GM19328 (cell line): ENCODE measurements at regions not wholly inside any gene's neighbourhood (a gene's known extent, or its start where the extent isn't known, plus 50 kb on each side); places are given as distances from the start of the nearest gene placed in this dataset.

Source experiments
- ATAC-seq: cut with Tn5 transposase; IDR thresholded peaks from one replicate; pipeline ENCODE4 v1.9.1; 2021; ENCODE audit warnings: mild to moderate bottlenecking, moderate library complexity; ENCODE audit not compliant: unreplicated experiment

DNA sequence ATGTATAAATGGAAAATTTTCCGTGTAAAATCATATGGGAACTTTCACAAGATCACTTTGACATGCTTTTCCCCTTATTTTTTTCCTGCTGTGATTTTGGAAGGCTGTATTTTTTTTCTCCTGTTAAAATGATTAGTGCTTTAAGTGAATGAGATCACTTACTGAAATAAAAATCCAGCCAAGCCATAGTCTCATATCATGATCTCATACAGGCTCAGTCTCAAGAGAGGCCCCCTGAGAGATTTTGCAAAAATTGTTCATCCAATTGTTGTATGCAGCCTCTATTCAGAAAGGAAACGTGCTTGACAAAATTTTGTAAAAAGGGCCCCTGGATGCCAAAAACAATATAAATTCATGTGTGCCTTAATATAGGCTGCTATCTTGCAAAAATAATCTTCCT, 528.2 kb downstream of the HDGFL1 start:
- ATAC-seq = no peak

DNA sequence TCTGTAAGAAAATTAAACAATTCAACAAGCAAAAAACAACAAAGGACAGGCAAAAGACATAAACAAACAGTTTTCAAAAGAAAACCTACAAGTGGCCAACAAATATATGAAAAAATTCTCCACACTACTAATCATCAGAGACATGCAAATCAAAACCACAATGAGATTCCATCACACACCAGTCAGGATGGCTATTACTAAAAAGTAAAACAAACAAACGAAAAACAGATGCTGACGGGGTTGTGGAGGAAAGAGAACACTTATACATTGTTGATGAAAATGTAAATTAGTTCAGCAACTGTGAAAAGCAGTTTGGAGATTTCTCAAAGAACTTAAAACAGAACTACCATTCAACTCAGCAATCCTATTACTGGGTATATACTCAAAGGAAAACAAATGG, 537.6 kb downstream of the HDGFL1 start:
- no peak for ATAC-seq

DNA sequence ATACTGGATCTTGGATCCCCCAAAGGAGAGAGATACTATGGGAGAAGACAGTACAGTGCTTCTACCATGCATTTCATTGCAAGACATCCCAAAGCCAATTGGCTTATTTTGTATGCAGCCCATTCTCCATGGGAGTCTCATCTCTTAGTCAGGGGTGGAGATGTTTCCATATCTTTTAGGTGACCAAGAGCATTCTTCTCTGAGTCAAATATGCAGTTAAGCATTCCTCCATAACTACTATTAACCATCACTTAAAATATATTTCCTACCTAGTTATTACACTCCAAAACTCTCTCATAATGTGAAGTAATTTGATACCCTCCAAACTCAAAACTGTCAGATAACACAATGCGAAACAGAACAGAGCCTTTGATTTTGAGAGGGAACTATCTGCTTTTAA, 542.6 kb downstream of the HDGFL1 start:
- no peak for ATAC-seq

DNA sequence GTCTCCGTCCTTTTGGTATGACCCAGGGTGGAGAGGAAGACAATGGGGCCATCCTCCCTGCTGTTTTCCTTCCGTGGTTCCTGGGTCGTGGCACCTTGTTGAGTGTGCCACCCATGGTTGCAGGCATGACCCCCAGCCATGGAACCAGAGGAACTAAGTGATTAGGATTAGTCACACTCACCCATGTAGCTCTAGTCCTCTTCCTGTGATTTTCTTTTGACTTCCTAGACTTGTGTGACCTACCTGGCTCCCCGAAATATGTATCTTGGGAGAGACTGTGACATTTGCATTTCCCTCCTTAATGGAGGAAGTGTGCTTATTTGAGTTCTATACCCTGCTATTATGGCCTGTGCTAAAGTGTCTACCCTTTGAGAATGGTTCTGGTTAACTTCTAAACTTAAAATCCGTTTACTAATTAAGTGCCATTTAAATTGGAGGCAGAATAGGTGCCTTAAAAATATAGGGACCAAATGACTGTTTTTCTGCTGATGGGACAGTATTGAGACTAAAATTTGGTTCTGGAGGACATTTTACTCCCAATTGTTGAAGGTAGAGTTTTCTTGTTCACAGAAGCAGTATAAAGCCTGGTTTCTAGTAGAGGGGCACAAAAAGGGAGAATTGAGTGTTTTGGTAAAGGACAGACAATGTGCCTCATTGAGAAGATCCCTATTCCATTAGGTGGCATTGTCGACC, 545.6 kb downstream of the HDGFL1 start:
- no peak for ATAC-seq

DNA sequence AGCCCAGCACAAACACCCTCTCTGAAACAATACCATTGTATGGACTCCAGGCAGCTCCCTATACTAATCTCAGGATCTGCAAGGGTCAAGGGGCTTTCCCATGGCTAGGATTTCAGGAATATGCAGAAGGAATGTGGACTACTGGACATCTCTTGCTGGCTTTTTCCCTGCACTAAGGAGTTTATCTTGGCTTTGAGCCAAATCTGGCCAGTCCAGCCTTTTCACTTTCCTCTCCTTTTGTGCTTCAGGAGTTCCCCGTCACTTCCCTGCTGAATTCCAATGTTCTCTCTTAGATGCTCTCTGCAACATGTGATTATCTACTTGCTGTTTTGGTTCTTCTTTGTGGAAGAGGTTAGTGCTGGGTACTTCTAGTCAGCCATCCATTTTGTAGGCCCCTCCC, 568.2 kb downstream of the HDGFL1 start:
- no peak for ATAC-seq

DNA sequence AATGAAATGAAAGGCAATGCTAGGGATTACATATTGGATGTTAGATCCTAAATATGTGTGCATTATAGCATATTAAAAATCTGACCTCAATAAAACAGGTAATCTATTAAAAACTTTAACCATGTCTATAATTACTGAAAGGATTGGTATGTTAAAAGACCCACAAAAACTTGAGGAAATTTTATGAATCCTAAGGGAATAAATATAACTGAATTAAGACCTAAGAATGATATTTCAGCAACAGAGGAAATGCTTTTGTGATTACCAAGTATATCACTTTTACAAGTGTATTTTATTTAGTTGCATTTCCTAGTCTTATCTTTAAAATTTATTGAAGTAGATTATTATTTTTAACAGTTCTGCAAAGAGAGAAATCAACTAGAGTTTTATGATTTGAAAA, 571.5 kb downstream of the HDGFL1 start:
- ATAC-seq = no peak

DNA sequence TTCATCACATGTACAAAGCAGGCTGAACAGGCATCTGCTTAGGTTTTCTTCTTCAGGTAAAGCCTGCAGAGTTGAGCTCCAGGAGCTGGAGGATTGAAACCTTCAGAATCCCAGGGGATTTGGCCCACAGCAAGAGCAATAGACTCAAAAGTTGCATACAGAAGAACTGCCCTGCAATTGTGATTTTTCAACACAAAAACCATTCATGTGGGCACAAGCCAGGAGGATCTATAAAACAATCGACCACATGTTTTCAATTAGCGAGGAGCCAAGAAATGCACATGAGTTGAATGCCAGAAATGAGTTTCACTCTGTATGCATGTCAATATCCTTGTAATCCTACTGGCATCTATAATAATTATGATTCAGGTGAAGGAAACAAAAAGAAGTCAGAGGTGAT, 576.4 kb downstream of the HDGFL1 start:
- no peak for ATAC-seq

DNA sequence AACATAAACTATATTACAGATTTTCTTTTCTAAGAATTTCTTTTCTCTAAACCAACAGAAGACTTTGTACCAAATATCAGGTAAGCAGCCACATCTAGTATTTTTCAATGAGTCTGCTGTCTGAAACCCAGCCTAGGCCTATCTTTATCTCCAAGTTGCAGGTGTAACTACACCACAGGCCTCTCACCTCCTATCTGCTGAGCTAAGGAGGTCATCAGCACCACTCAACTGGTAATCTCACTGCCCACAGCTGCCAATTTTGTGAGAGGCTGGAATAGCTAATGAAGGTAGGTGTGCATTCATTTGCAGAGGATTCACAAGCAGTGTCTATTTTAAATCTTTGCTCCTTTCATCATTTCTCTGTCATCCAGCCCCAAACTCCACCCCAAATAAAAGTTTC, 584.8 kb downstream of the HDGFL1 start:
- no peak for ATAC-seq

DNA sequence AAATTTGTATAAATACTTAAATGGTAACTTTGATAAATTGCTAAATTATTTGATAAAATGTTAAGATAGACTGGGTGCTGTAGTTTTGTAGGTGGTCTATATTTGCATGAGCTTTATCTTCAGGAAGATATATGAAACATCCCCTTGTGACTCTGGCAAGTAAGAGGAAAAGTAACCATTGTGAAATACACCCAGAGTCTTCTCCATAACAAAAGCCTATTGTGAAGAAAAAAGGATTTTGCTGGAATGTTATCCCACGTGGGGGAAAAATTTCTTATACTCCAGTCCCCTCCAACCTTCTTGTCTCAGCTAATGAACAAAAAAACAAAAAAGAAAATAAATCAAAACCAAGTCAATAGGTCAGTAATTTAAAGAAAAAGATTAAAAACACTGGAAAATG, 600.7 kb downstream of the HDGFL1 start:
- no peak for ATAC-seq

DNA sequence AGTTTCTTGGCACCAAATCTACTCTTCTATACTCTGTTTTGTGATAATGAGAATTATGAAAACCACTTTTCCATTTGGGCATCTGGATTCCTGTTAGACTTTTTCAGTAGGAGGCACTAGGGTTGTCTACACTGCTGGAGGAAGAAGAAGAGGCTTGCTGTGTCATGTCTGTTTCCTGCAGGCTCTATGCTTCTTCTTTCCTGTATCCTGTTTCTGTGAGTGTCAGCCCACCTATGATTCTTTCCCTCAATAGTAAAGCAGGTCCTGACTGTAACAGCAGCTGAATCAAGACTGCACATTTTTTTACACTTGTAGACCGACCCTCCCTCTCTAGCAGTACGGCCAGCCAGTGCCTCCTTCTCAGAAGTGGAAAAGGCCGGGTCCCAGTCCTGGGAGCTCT, 603.9 kb downstream of the HDGFL1 start:
- no peak for ATAC-seq

DNA sequence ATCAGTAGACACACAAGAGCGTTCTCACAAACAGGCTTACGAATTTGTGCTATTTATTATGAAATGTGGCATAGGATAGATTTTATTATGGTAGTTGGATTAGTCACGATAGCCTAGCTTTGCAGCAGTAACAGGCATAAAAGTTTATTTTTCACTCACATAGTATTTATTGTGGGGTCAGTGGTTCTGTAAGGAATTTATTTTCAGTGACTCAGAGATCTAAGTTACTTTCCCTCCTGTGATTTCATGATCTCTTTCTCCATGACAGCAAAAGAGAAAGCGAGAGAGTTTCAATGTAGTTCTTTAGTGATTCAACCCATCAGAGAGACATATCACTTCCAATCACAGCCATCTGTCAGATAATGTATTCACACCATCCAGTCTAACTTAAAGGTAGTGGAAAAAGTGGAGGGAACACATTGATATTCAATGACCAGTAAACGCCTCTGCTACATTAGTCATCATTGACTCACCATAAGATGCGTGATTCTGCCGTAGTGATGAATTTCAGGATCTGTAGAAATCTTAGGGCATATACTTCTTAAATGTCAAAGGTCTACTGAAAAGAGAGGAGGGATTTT, 605.5 kb downstream of the HDGFL1 start:
- no peak for ATAC-seq

DNA sequence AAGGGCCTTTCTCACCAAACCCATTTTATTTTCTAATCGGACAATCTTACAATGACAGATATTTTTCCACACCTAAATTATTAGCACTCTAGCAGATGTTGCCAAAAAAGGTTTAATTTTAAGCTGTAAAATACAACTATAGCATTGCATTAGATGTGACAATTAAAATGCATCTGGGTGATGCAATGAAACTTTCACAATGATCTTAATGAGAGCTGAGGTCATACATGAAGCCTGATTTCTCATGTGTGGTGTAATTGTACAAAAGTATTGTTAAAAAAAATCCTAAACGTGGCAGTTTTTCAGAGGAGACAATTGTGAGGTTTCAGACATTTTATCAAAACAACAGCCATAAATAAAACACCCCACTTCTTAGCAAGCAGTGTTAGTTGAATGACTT, 606.0 kb downstream of the HDGFL1 start:
- ATAC-seq = no peak

DNA sequence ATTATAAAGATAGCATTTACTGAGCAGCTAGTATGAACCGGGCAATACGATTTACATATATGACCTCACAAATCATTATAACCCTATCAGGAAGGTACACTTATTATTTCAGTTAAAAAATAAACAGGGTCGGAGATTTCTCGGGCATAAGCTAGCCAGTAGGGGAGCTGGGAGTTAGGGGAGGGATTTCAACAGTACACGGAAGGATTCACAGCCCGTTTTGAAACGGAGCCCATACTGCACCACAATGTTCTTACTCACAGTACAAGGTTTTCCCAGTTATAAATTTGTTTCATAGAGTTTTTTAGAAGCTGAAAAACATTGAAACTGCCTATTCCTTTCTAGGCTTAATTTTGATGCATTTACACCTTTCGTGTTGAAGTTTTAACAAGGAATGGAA, 607.1 kb downstream of the HDGFL1 start:
- no peak for ATAC-seq

DNA sequence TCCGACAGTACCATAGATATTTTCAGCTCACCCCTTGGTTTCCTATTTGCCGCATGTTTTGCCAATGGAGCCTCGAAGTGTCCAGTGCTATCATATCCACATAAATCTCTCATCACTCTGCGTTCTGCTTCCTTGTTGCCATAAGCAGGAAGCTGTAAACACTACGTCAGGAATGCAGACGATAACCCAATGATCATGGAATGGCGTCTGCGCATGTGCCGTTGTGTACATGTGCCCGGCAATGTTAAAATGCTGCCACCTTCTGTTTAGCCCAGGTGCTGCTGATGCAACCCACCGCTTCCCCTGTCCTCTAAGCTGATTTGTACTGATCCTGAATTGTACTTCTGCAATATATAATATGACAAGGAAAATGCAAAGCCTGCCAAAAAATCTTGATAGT, 607.5 kb downstream of the HDGFL1 start:
- ATAC-seq = no peak

DNA sequence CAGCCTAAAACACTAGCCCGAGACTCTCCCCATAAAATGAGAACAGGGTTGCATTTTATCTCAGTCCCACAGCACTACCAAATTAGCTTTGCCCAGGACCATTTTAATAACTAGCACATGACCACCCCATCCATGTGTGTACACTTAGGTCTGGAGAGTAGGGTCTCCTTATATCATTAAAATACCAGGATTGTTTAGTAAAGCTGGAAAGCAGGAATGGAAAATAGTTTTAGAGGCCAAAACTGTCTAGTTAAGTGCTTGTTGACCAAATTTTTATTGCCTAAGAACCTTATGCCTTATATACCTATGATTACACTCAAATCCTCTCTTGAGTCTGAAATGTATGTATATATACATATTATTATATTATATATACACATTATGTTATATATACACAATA, 608.4 kb downstream of the HDGFL1 start:
- ATAC-seq = no peak

DNA sequence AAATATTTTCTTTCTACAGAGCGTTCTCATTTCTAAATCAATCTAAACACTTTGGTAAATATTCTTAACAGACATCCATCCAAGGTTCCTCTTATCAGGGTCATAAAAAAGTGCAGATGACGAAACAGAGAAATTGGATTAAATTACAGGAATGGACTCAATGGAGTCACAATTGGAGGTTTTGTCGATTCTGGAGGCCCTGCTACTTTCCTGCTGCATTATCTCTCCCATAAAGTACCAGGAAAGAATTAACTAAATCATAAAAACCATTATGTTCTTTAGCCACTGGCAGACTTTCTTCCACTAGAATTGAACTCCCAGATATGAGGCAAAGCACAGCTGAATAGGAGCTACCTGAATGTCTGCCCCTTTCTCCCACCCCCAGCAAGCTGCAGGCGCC, 610.6 kb downstream of the HDGFL1 start:
- ATAC-seq = no peak

DNA sequence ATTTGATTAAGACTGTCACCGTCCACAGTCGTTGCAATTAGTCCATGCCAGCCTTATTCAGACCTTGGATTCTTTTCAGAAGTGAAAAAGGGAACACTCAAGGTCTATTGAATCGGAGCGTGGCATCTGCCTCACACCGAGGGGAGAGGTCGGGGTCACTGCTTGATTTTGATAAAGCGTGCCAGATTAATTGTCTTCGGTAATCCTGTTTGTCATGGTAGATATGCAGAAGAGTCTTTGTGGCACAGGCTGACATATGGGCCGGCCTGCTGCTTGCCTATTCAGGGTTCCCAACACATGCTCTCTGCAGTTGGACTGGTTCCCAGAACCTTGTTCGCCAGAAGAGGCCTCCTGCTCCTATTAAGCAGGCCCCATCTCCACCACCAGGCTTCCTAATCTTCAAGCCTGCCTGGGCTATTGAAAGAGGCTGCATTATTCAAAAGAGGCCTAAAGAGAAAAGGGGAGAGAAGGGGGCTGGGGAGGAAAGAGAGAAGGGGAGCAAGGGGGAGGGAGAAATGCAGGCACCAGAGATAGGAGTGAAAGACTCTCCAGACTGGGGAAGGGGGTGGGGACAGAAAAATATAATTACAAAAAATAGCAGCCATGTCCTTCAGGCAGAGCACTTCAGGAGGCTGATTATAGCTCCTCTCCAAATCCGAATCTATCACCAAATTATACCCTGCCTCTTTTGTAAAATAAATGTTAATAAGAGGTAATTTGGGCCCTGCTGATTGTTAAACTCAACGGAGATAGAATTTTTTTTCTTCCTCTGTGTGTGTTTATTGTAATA, 611.3 kb downstream of the HDGFL1 start:
- ATAC-seq = no peak

DNA sequence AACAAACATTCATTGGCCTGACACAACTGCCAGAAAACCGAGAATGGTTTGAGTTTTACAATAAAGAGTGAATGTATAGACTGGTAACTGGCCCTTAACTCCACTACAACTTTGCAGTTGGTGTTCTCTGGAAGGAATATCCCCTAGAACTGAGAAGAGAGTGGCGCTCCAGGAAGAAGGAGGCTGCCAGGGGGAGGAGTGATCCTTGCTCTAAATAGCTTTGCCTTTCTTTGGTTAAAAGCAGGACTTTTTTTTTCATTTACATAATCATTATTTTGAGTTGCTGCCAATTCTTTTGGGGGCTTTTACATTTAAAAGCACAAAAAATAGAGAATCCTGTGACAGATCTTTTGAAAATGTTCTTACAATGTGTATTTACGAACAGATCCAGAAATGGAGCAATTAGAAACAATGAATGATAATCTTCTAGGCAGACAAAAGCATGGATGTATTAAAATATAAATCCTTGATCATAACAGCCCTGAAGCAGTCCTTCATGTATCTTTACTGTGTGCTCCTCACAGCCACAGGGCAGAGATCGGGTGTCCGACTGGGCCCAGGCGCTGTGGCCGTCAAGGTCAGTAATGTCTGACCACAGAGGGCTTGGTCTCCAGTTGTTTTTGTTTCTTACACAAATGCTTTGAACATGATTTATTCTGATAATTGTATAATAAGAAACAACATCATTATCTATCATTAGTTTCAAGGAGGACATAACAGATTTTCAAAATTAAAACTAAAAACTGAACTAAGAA, 612.2 kb downstream of the HDGFL1 start:
- ATAC-seq = no peak

DNA sequence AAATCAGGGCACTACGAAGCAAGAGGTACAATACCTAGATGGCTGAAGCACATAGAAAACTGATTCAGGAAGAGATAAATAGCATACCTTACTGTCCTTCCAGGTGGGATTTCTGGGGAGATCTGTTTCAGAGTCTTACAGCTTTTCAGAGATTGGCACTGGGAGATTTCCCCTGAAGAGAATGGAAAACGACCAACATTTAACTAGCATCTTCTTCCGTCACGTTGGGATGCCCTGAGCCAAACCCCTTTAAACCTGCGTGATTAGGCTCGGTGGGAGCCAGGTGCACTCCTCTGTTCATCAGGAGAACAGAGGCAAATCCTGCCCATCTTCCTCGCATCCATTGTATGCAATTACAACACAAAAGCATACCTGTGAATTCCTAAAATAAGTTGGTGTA, 614.5 kb downstream of the HDGFL1 start:
- no peak for ATAC-seq

DNA sequence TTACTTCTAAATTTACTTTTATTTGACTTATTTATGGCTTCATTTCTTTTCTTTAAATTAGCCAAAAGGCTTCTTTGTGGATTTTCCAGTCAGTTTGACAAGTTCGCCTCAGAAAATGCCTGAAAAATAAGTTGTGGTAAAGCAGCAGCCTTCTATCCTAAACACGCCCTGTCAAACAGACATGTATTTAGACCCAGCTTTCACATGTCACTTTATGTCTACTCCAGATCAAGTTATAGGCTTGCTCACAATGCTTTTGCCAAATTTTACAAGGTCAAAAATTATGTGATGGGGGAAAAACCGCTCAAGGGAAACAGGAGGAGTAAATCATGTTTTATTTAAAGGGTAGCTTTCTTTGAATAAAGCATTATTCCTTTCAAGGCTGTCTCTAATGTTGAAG, 615.0 kb downstream of the HDGFL1 start:
- ATAC-seq = no peak

DNA sequence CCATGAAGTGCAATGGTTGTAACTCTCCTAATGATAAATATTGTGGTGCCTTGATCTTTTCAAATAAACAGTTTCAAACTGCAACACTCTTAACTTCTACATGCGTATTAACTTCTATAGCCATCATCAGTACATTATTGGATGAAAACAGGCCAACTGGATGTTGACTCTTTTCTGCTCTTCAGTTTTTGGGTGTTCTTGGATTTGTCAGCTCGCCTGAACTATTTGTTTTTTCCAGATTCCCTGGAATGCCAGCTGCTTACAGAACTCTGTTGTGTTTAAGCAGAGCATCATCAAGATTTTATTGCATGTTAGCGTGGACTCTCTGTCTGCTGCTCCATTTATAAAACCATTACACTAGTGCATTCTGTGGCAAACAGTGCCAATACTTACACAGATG, 626.1 kb downstream of the HDGFL1 start:
- ATAC-seq = no peak

DNA sequence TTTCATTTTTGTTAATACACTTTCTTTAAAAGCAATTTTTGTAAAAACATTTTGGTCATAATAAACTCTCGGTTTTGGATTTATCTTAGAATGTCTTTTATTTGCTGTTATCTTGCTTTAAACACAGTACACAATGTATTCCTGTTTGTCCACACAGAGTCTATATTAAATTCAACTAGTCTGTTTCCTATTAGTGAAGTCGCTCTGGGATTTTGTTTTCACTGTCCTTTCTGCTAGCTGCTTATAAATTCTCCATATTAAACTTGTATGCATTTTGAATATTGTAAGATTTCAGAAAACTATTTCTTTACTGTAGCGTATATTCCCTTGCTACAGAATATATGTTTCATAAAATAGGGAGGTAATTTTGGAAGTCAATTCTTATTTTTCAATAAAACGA, 630.2 kb downstream of the HDGFL1 start:
- ATAC-seq = no peak
